ENCODE measurements at regions not wholly inside any gene's neighbourhood (a gene's known extent, or its start where the extent isn't known, plus 50 kb on each side); places are given as distances from the start of the nearest gene placed in this dataset.

GRCh38 chr12:58028294-58028693 lies 86.9 kb downstream of the ATP23 start:
- H3K4me3 ChIP-seq (ENCODE audit: low read depth, low read length) = no peak overlapping the region
- DNase-seq (ENCODE audit: low read depth) = no peak
- no peak for TF ChIP-seq CTCF (IDR thresholded peaks at IDR 0.05; ENCODE audit: insufficient read depth, low read depth, low read length)

GRCh38 chr12:58029260-58029659 lies 87.9 kb downstream of the ATP23 start:
- H3K4me3 ChIP-seq (ENCODE audit: low read depth, low read length) = no peak overlapping the region
- no peak for DNase-seq (ENCODE audit: low read depth)
- TF ChIP-seq CTCF (IDR thresholded peaks at IDR 0.05; ENCODE audit: insufficient read depth, low read depth, low read length) = no peak

GRCh38 chr12:58030566-58031279 lies 89.4 kb downstream of the ATP23 start:
- H3K4me3 ChIP-seq (ENCODE audit: low read depth, low read length) = no peak overlapping the region
- no peak for TF ChIP-seq CTCF (IDR thresholded peaks at IDR 0.05; ENCODE audit: insufficient read depth, low read depth, low read length)
- DNase-seq (ENCODE audit: low read depth) = no peak

GRCh38 chr12:58032156-58032555 lies 90.8 kb downstream of the ATP23 start:
- no peak overlapping the region for H3K4me3 ChIP-seq (ENCODE audit: low read depth, low read length)
- no peak for DNase-seq (ENCODE audit: low read depth)
- TF ChIP-seq CTCF (IDR thresholded peaks at IDR 0.05; ENCODE audit: insufficient read depth, low read depth, low read length) = no peak

- H3K4me3 ChIP-seq (ENCODE audit: low read depth, low read length) = no peak overlapping the region
- no peak for DNase-seq (ENCODE audit: low read depth)
- no peak for TF ChIP-seq CTCF (IDR thresholded peaks at IDR 0.05; ENCODE audit: insufficient read depth, low read depth, low read length)
Observed at GRCh38 chr12:58033831-58034230, 92.5 kb downstream of the ATP23 start.

- no peak for DNase-seq (ENCODE audit: low read depth)
- no peak overlapping the region for H3K4me3 ChIP-seq (ENCODE audit: low read depth, low read length)
- no peak for TF ChIP-seq CTCF (IDR thresholded peaks at IDR 0.05; ENCODE audit: insufficient read depth, low read depth, low read length)
Observed at GRCh38 chr12:58034311-58034710, 92.9 kb downstream of the ATP23 start.

GRCh38 chr12:58034712-58035111 lies 93.3 kb downstream of the ATP23 start:
- TF ChIP-seq CTCF (IDR thresholded peaks at IDR 0.05; ENCODE audit: insufficient read depth, low read depth, low read length) = no peak
- no peak overlapping the region for H3K4me3 ChIP-seq (ENCODE audit: low read depth, low read length)

More at GRCh38 chr12:58034712-58035111, 93.3 kb downstream of the ATP23 start:
- DNase-seq (ENCODE audit: low read depth) = no peak

Measured in fibroblast of villous mesenchyme (primary cell).